ENCODE measurements at regions not wholly inside any gene's neighbourhood (a gene's known extent, or its start where the extent isn't known, plus 50 kb on each side); places are given as distances from the start of the nearest gene placed in this dataset.

GRCh38 chr6:147724454-147724853, 216.0 kb downstream of the SAMD5 start:
- Histone ChIP-seq H3K4me1 (no peaks in the 10 kb centered on the region), H3K36me3 (ENCODE audit: insufficient read depth in 1 of 2, low read depth in 1 of 2) (no peaks in the 10 kb centered on the region), H3K9me3 (no peaks in the 10 kb centered on the region), H3K27ac (no peak overlapping the region), H3K4me3 (no peak overlapping the region), H3K27me3 (ENCODE audit: insufficient read depth in 3 of 3, low read length in 2 of 3) (peaks cover 0 to 2% (median 0%) of the 10 kb centered on the region in 3 donors)
- whole genome bisulfite sequencing, 3 donors, result 80 to 82% (median 81%) methylated on average over 2 of the region's 2 CpGs
- intact Hi-C loops (cut with DNase I), result no loop called here
- ATAC-seq (no peak), DNase-seq (no peak)
- TF ChIP-seq CTCF (IDR thresholded peaks at IDR 0.05), result no peak

- no peaks in the 10 kb centered on the region for H3K9me3 ChIP-seq
- peaks cover 0 to 2% (median 0%) of the 10 kb centered on the region in 3 donors for H3K27me3 ChIP-seq (ENCODE audit: insufficient read depth in 3 of 3, low read length in 2 of 3)
- intact Hi-C loops (cut with DNase I), result no loop called here
- ATAC-seq (no peak), DNase-seq (no peak)
- no peaks in the 10 kb centered on the region for H3K4me1 ChIP-seq
- WGBS, 3 donors, result 89 to 95% (median 92%) methylated on average over 3 of the region's 3 CpGs
- H3K4me3 ChIP-seq, result no peak overlapping the region
- no peak overlapping the region for H3K27ac ChIP-seq
- TF ChIP-seq CTCF (IDR thresholded peaks at IDR 0.05), result no peak
- no peaks in the 10 kb centered on the region for H3K36me3 ChIP-seq (ENCODE audit: insufficient read depth in 1 of 2, low read depth in 1 of 2)
Measured at GRCh38 chr6:147726342-147726741, 217.9 kb downstream of the SAMD5 start.

GRCh38 chr6:147728903-147729302, 220.4 kb downstream of the SAMD5 start:
- Histone ChIP-seq H3K27me3 (ENCODE audit: insufficient read depth in 3 of 3, low read length in 2 of 3) (no peaks in the 10 kb centered on the region), H3K9me3 (no peaks in the 10 kb centered on the region), H3K4me3 (no peak overlapping the region), H3K27ac (no peak overlapping the region), H3K4me1 (no peaks in the 10 kb centered on the region), H3K36me3 (ENCODE audit: insufficient read depth in 1 of 2, low read depth in 1 of 2) (no peaks in the 10 kb centered on the region)
- intact Hi-C loops (cut with DNase I), result no loop called here
- no peak for ATAC-seq
- no peak for TF ChIP-seq CTCF (IDR thresholded peaks at IDR 0.05)
- no peak for DNase-seq
- WGBS, 3 donors, result 61 to 72% (median 65%) methylated on average over 4 of the region's 4 CpGs

GRCh38 chr6:147733686-147734085, 225.2 kb downstream of the SAMD5 start:
- TF ChIP-seq CTCF (IDR thresholded peaks at IDR 0.05), result no peak
- Histone ChIP-seq H3K4me1 (no peaks in the 10 kb centered on the region), H3K9me3 (no peaks in the 10 kb centered on the region), H3K27me3 (ENCODE audit: insufficient read depth in 3 of 3, low read length in 2 of 3) (no peaks in the 10 kb centered on the region), H3K27ac (no peak overlapping the region), H3K4me3 (no peak overlapping the region), H3K36me3 (ENCODE audit: insufficient read depth in 1 of 2, low read depth in 1 of 2) (no peaks in the 10 kb centered on the region)
- no peak for ATAC-seq
- WGBS, 3 donors, result 40 to 58% (median 47%) methylated on average over 5 of the region's 5 CpGs
- intact Hi-C loops (cut with DNase I), result no loop called here
- no peak for DNase-seq

- Histone ChIP-seq H3K36me3 (ENCODE audit: insufficient read depth in 1 of 2, low read depth in 1 of 2) (no peaks in the 10 kb centered on the region), H3K27ac (no peak overlapping the region), H3K4me3 (no peak overlapping the region), H3K4me1 (no peaks in the 10 kb centered on the region), H3K9me3 (no peaks in the 10 kb centered on the region), H3K27me3 (ENCODE audit: insufficient read depth in 3 of 3, low read length in 2 of 3) (no peaks in the 10 kb centered on the region)
- DNase-seq (no peak), ATAC-seq (no peak)
- 96 to 98% (median 97%) methylated on average over 8 of the region's 8 CpGs for WGBS, 3 donors
- no peak for TF ChIP-seq CTCF (IDR thresholded peaks at IDR 0.05)
- intact Hi-C loops (cut with DNase I), result no loop called here
Measured at GRCh38 chr6:147734151-147734550, 225.7 kb downstream of the SAMD5 start.
